Myocyte (in vitro differentiated cells): ENCODE measurements at regions not wholly inside any gene's neighbourhood (a gene's known extent, or its start where the extent isn't known, plus 50 kb on each side); places are given as distances from the start of the nearest gene placed in this dataset.
A peak's percentile ranks its signal among the peaks of the same experiment; 100 is the strongest.

ENCODE experiments used
- DNase-seq: peaks from one replicate; pipeline ENCODE4 v3.0.0-alpha.2; 2012; ENCODE audit warnings: low read depth

DNA sequence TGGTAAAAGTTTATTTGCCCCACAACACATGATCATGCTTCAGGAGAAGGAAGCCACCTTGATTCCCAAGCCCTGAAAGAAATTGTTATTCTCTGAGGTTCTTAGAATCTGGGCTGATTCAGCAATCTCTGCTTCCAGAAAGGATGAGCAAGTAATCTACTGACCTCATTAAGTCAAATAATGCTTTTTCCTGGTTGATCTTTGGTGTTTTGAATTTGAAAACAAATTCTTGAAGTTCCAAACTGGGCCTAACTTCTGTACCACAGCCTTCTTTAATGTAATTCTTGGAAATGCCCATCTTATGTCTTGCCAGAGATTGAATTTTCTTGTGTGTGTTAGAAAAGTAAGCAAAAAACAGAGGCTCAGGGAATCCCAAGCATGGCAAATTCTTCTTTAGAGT lies 319.2 kb upstream of the DDHD1 start:
- DNase-seq: no peak

DNA sequence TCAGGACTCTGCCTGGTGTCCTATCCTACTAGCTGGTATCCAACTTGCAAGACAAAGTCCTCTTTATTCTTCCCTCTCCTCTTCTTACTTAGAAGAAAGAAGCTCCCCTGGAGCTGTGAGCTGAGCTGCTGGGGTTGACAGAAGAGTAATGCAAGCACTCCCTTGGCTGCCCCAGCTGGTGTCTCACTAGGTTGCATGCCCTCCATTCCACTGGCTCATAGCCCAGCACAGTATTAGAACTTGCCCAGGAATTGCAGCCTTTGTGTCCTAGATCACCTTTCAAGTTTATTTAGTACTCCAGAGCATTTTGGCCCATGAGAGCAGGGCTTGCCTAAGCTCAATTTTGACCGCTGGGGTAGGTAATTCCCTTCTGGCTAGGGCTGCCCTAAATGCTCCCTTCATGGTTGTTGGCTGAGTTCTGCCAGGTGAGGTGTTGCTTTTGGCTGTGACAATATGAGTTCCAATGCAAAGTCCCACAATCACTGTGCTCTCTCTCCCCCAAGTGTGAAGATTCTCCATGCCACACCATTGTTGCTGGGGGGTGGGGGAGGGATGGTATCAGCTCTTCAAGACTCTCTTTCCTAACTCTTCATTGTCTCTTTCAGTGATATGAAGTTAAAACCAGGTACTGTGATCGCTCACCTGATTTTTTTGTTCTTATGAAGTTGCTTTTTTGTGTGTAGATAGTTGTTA lies 317.4 kb upstream of the DDHD1 start:
- DNase-seq: peak; percentile 74

DNA sequence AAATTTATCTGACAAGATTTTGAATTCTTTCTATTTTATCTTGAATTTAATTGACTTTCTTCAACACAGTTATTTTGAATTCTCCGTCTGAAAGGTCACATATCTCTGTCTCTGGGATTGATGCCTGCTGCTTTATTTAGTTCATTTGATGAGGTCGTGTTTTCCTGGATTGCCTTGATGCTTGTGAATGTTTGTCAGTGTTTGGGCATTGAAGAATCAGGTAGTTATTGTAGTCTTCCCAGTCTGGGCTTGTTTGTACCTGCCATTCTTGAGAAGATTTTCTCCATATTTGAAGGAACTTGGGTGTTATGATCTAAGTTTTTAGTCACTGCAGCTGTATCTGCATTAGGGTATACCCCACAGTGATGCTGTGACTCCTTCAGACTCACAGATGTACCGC lies 315.8 kb upstream of the DDHD1 start:
- DNase-seq: no peak

DNA sequence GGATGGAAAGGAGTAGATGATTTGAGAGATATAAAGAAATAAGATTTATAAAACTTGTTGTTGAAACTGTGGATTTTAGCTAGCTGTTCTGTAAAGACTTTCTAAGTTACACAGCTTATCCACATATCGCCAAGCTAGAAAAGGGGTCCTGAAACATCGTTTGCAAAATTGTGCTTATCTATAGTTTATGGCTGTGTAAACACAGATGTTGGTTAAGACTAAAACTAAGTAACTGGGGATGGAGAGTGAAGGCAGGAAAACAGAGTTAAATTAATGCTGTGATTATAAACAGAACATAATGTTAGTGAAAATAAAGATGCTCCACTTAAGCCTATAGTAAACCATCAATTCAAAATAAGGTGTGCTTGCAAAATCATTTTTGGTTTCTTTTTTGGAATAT lies 311.3 kb upstream of the DDHD1 start:
- no peak for DNase-seq

DNA sequence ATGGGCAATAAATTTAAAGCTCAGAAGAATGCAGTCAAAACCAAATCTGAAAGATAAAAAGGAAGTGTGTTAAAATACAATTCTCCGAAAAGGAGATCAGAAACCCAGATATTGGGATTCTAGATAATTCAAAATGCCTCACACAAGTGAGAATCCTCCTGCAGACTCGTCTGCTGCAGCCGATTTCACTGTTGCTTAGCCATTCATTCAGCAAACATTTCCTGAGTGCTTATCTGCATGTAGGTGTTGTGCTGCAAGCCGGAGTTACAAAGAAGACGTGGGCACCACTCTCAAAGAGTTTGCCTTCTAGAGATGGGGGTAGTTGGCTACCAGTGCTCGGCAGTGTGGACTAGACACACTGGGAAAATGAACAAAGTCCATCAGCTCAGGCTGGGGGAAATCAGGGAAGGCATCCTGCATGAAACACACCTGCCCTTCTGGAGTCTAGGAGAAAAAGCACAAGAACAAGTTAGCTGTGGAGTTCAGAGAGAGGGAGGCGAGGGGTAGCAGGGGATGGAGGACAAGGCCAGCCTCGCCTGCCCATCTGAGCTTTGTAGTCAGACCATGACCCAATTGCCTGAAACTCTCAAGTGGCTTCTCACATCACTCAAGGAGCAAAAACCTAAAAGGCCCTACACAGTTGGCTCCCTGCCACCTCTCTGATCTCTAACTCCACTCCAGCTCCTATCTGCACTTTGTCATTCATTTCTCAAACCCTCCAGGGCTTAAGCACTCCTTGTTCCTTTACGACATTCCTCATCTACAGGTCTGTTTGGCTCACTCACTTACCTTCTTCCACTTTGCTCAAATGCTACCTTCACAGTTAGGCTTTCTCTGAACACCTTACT lies 310.0 kb upstream of the DDHD1 start:
- DNase-seq: no peak

DNA sequence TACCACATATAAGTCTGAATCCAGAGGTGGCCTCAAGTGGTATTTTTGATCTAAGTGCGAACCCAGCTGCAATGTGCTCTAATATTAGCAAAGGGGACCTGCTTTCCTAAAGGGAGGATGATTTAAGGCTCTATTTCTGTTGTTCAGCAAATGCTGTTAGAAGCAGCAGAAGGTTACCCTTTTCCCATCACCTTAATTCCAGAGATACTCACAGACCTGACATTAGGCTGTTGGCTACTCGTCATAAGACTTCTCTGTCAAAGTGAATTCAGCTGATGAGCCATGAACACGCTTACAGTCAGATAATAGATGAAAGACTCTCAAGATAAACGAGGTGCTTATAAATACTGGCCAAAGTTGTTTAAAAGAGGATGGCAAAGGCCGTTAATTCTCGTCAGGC lies 308.7 kb upstream of the DDHD1 start:
- DNase-seq: no peak

DNA sequence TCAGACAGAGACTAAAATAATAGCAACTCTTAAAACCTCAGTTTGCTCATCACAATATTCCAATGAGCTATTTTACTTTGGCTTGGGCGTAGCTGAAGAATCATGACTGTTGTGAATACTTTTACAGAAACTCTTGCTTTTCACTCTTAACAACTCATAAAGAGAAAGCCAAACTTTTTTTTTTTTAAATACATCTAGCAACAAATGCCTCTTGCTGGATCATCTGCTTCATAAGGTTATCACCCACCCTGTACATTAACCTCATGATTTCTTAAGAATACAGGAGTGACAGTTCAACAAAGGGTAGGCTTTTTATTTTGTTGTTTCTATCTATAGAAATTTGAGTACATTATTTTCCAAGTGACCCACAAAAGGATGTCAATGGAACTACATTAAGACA lies 307.4 kb upstream of the DDHD1 start:
- DNase-seq: no peak

DNA sequence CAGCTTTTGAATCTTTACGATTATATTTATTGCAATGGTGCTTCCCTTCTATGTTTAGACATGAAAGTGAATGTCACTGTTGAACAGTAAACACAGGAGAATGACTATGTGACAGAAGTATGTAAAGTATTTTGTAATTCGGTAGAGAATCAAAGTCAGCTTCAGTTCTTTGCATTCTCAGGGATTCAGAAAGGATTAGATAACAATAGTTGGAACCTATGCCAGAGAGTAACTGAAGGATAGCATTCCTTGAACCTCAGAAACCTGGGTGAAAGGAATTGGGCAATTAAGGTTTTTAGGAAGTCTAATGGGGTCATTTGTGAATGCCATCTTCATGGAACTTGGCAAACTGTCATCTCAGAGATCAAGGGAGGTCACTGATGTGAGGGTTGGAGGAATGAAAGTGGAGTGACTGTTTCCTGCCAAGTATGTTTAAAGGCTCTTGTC lies 305.3 kb upstream of the DDHD1 start:
- DNase-seq: peak; percentile 32

DNA sequence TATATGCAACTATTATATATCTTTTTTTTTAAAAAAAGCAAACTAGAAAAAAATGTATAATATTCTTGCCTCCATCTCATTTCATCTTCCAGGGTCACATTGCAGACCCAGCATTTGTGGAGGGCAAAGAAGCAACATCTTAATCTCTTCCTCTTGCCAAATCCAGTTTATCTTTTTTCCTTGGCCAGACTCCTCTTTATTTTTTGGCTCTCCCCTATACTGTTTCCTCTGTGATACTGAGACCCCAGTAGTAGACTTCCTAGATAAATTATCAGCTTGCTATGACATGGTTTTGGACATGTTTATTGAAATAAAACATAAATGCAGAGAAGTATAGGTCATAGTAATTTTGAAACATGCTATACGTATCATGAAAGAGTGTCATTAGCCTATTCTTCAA lies 303.8 kb upstream of the DDHD1 start:
- DNase-seq: no peak

DNA sequence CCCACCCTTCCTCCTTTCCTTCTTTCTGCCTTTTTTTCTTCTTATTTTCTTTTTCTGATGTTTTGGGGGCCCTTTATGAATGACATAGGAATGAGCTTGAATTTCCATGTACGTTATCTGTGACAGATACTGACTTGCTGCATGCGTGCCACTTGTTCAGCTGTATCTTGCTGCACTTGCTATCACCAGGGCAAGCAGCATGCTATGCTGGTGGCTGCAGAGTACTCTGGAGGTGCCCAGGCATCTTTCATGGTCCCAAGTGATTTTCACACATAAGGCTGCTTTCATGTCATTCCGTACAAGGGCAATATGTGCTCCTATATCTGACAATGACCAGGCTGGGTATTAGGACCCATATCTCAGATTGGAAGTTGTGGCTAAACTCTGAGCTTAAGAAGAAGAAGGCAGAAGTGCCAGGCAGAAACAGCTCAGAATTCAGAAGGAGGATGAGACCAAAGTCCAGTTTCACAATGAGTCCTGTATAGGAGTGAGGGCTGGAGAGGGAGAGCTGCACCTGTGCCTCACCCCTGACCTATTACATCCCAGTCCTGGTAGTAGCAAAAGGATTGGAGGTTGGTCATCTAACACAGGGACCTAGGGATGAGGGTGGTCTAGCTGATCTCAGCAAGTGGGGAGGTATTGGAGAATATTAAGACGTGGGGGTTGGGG lies 299.0 kb upstream of the DDHD1 start:
- no peak for DNase-seq

DNA sequence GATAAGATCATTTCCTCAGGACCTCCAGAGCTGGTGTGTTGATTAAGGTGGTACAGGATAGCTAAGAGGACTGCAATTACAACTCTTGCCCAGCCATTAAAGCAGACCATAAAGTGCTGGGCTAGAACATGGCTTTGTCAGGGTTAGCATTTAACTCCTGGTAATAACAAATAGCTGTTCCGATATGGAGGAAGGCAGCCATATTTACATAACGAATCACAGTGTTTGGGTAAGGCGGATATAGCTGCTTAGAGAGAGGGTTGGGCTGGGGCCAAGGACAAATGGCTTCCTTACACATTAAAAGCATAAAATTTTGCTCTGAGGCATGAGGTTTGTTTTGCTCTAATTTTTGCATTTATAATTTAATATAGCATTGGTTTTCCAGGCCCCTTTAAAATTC lies 297.7 kb upstream of the DDHD1 start:
- no peak for DNase-seq

DNA sequence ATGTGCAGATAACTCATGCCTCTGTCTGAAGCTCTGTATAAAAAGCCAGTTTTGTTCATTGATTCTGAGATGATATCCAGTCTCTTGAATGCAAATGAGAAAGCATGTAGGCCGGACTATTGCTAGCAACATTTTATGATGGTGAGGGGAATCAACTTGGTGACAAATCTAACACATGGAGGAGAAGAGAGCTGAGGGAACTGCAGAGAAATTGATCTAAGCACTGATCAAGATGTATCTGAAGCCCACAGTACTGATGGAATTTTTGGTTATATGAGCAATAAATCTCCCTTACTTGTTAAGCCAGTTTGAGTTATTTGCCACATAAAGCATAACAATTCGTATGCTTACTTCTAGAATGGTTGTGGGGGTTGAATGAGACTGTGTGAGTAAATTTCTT lies 295.6 kb upstream of the DDHD1 start:
- no peak for DNase-seq

DNA sequence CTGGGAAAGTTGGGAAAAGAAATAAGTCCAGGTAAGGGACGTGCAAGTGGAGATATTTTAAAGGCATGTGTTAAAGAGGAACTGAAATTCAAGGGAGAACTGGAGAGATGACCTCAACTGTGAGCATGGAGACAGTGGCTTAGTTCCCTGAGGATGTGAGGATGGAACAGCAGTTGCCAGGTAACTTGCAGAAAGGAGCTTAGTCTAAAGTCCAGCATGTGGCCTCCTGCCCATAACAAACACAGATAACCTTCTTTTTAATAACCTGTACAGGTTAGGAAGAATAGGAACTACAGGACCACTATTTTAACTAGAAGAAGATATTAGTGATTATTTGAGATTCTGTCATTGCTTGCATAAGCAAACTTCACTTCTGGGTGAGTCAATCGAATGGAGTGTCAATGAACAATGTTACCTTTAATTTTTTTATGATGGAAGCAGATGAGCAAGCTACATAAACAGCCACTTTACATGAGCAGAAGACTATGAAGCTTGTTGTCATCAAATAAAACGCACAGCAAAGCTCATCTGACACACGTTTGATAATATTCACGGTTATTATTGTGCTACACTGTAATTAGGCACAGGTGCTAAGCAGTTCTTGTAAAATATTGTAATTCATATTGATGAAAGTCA lies 291.7 kb upstream of the DDHD1 start:
- no peak for DNase-seq

DNA sequence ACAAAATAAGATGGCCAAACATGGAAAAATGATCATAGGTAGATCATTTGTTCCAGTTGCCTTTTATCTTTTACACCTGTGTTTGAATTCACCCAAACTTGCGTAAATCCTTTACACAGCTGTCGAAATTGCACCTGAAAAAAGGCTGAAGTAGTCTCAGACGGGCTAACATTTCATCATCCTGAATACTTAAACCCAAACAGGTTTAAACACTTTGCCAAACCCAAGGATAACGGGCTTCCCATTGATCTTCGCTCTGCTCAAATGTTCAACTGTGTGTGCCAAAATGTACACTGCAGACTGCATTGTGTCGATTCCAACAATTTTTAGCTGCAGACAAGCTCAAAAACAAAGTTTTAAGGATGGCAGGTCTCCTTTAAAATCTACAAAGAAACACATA lies 288.7 kb upstream of the DDHD1 start:
- no peak for DNase-seq

DNA sequence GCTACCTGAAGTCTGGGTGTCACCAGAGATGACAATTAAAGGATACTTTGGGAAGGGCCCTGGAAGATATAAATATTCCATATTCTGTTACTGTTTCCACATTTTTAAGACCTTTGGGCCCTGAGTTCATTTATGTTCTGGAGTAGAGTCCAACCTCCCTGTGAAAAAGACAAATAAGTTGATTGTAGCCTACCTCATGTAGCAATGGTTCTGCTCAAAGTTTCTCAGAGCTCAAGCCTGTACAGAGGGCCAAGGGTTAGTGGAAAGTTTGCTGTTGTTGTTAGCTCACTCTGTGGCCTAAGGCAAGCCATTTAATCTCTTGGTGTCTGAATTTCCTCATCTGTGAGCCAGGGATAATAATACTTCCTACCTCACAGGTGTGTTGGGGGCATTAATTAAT lies 284.7 kb upstream of the DDHD1 start:
- DNase-seq: no peak

DNA sequence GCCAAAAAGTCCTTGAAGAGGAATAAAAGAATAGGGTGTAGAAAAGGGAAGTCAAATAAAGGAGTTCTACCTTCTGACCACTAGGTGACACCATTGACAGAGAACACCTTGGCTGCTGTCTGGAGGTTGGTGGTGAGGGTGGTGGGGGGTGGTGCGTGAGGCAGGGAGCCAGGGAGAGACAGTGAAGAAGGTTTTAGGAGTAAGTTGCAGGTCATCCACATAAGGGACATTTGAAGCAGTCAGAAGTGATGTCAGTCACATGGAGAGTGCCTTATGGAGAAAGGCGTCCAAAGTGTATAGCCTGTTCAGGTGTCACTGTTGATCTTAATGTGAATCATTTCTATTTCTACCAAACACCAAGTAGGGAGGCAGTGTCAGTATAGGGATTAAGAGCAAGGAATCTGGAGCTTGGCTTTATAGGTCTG lies 279.3 kb upstream of the DDHD1 start:
- DNase-seq: peak; percentile 48

DNA sequence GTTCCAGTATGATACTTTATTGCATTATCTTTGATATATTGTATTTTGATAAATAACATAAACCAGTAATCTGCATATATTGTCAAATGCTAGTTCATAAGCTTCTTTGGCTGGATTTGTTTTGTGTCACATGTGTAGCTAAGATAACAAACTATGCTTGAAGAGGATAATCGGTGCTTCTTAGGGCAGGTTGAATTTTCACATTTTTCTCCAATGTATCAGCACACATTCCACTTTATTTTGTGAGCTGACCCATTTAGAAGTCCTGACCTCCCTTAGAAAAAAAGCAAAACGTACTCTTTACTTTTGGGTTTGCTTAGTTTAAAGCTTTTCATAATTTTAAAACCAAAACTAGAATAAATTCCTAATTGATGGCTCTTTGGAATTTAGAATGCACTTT lies 277.7 kb upstream of the DDHD1 start:
- DNase-seq: no peak

DNA sequence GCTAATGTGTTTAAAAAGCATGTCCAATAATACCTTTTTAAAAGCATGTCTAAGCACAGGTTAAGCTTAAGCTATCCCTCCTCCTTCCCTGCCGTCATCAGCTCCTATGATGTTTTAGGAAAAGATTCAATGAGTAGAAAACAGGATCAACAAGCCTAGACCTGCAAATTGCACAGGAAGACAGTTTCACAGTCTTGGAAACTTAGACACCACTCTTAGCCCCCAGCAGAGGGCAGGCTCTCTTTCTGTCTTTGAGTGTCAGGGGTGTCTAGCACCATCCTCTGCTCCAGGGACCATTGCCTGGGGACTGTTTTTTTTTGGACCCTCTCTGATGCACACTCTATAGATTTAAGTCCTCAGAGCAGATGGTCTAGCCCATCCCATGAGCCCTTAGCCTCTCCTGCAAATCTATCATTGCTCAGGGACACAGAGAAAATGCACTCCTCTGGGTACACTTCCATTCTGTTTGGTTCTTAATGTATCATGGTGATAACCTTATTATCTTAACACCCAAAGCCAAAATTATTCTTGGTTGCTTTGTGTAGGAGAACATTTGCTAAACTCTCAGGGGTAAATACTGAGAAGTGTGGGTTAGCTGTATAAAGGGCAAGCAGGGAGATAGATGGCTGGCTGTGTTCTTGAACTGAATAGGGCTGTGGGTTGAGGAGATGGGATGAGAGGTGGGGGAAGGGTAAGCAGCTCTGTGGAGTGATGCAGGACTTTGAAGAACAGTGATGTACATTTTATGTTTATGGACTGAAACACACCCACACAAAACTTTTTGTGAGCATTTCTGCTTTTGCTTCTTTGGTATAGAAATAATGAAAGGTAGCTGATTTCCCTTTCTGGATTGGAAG lies 259.9 kb upstream of the DDHD1 start:
- no peak for DNase-seq

DNA sequence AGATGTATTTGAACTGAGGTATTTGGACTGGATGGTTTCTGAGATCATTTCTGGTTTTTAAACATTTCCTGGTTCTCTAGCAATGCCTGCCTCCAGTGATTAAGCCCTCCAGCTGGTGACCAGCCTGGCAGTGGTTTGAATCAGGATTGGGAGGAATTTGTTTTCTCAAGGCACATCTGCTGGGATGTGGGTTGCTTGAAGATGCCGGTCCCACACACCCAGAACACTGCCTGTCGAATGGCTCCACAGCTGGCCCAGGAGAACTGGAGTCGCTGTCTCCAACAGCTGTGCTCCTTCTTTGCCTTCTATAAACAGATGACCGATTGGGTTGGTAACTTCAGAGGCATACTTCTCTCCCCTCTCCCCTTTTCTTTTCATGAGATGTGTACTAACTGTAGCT lies 258.0 kb upstream of the DDHD1 start:
- DNase-seq: peak; percentile 89

DNA sequence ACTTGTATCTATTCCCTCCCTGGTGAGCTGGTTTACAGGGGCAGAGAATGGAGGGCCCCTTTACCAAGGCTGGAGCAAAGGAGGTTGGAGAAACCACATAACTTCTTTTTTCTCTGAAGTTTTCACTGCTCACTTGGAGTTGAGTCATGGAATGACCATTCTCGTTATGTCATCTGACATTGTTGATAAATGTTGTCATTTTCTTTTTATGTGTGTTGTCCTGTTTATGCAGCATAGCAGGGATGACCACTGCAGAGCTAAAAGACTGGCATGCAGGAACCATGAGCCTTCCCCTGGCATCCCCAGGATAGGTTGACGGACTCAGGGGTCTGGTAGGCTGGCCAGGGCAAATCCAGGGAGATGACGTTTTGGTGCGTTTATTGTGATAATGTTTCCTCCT lies 256.8 kb upstream of the DDHD1 start:
- peak; percentile 50 for DNase-seq

DNA sequence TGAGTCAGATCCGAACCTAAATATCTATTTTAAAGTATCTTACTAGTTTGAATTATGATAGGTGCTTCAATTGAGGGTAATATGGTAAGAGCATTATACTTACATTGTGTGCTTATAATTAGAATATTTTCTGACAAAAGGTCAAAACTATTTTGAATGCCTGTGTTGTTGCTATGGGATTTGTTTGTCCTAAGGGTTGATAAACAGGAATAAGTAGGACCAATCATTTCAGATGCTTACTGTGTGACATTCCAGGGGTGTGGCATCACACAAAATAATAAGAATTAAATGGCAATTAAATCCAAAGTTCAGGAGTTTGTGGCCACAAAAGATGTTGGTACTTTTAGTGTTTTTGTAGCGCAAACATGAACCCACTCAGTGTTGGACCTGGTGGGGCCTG lies 256.2 kb upstream of the DDHD1 start:
- no peak for DNase-seq
